GM19023 (cell line): ENCODE measurements at regions not wholly inside any gene's neighbourhood (a gene's known extent, or its start where the extent isn't known, plus 50 kb on each side); places are given as distances from the start of the nearest gene placed in this dataset.

ENCODE experiments used
- ATAC-seq: cut with Tn5 transposase; IDR thresholded peaks from one replicate; pipeline ENCODE4 v1.9.1; 2021; ENCODE audit warnings: mild to moderate bottlenecking, moderate library complexity; ENCODE audit not compliant: unreplicated experiment

DNA sequence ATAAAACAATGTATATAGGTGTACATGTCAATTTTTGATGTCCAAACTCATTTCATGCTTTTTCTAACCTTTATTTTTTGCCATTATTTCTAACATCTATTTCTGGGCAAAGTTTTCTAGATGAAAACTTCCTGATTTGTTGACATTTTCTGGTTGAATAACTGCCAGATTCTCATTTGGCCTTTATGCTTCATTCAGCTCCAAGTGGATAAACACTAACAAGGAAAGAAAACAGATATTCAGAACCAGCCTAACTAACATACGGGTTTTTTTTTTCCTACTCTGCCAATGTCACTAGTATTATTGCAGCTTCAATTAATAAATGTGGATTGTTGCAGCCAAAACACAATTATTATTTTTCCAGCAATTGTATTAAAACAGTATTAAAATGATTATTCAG lies 50.9 kb upstream of the RAP1GDS1 start:
- no peak for ATAC-seq

DNA sequence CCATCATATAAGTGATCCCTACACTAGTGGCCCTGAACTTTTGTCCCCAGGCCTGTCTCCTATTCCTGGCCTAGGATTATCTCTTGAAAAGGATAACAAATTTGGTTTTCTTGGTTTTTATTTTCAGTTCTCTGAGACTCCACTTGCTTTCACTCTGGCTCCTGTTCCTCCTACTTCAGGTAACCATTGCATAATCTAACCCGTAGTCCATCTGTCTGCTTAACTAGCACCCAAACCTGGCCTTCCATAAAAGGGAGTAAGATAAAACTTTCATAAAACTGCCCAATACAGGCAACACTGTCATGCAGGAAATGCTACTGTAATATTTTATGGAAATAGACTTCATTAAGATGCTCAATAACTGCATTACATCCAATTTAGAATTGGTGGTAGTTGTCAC lies 52.1 kb upstream of the RAP1GDS1 start:
- ATAC-seq: no peak

DNA sequence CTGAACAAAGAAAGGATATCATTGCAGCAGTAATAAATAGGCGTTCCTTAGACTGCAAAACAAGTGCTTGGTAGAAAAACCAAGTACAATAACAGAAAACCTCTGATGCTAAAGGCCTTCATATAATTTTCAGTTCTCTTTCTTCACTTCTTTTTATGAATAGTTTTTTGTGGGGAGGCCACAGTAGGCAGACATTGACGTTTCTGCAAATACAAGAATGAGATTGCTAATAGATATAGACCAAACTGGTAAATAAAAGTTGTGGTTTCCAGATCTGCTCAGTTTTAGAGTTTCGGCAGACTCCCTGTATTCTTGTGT lies 57.0 kb upstream of the RAP1GDS1 start:
- ATAC-seq: peak; percentile 32

DNA sequence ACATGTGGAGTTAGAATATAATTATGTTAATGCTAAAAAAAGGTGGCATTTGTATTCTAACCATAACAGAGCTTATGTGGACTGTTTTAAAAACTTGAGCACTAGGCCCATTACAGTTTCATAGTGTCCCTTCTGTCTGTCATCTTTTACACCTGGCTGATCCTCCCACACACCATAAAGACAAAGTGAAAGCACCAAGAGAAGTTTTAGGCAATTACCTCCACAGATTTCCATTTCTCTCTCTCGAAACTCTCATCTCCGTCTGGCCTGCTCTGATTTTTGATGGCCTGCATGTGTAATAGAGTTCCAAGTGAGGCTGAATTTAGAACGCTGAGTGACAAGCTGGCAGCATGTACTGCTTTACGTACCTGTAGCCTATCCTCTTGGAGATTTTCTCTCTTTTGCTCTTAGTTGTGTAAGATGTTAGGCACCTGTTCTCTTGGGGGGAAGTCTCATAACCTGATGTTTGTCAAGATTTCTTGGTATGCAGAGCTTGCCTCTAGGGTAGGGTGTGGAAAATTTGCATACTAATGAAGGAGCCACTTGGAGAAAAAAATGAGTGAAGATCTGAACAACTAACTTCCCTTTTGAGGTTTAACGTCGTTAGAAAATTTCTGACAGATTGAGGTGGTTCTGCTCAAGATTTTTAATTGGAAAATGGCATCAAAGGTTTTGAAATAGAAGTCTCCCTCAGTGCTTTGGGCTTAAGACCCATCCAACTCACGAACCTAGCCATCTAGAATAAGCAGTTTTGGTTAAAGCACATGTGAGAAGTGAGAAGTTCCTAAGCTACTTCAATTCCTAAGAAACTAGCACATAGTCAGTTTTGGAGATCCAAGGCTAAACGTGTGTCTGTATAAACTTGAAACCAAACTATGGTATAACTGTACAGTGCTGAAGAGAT lies 57.6 kb upstream of the RAP1GDS1 start:
- peak; percentile 79 for ATAC-seq

DNA sequence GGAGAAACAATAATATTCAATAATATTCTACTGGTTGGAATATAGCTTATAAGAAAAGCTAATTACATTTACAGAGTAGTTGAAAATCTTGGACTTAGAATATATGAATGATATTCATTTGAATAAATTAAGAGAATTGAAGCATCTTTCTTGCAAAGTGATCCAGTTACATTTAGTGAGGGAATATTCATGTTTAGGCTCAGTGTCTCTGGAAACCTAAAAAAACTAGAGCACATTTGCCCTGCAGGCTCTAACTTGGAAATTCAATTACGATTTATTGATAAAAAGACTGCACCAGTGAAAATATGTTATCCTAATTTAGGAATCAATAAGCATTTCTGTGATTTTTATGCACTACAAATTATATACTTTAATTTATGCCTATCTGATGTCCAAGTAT lies 58.3 kb upstream of the RAP1GDS1 start:
- no peak for ATAC-seq

DNA sequence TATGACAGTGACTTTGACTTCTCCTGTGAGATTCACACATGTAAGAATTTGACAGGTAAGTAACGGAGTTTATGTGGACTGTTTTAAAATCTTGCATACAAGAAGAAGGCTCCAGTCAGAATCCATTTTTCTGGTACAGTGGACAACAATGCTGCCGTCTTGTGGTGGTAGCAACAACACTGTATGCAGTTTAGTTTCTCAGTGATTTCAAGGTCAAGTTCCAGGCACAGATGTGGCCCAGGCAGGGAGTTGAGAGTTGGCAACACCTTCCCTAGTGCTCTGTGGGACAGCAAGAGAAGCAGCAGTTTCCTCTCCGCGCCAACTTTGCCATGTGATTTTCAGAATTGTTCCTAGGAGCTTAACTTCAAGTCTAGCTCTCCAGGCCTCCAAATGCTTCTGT lies 56.0 kb upstream of the STPG2 start:
- ATAC-seq: no peak

DNA sequence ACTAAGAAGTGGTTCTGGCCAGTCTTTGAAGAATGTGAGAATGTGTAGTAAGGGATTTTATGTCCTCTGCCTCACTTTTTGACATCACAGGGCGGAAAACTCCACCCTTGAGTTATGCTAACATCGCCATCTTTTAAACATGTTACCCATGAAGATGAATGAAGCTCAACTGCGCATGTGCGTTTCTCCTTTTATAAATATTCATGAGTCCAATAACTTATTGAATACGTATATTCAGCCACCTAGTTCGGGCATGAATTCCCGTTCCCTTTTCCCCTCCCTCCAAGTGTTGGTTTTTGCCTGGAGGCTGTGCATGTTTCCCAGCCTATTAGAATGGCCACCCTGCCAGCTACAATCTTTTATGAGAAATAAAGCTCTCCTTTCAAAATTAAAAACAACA lies 51.7 kb upstream of the STPG2 start:
- no peak for ATAC-seq

DNA sequence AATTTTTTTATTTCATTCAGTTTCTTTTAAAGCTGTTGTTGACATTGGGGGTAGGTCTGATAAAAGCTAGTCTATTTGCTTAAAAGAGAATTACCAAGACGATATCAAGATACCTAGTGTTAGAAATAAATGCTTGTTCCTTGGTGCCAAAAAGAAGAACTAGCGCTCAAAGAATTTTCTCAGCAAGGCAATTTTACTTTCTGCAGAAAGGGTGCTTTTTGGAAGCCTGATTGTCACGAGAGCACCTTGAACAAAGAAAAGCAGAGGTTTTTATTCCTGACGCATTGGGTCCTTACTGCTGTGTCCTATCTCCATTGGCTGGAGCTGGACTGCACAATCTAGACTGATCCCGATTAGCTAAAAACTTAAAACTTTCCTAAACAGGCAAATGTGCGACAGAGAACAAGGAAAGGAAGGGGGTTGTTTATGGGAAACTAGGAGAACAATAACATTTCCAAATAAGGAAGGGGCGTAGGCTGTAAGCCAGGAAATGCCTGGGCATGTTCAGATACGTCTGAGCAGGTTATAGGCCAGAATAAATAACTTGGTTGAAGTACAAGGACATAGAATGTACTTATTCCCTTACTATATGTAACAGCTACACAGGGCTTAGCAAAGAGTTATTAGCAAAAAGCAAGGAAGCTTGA lies 50.3 kb upstream of the STPG2 start:
- ATAC-seq: no peak
